GM12878 (cell line): ENCODE measurements at regions not wholly inside any gene's neighbourhood (a gene's known extent, or its start where the extent isn't known, plus 50 kb on each side); places are given as distances from the start of the nearest gene placed in this dataset.

ENCODE experiments used
- ATAC-seq: fragments of 200-7000 bp; cut with Tn5 transposase; 3 replicates; pipeline ENCODE4 v1.9.1; 2020; ENCODE audit warnings: mild to moderate bottlenecking, moderate library complexity
- BruUV-seq: library from RNA; stranded (reverse); fragments of 400-500 nt; replicated peaks from 2 replicates; lab custom pipeline; 2021; lab: Mats Ljungman, UMichigan
- CTCF ChIA-PET: fragments of 300-600 bp; sonication (Branson Sonifier 250); formaldehyde crosslinking; extraction: SDS; loops from one replicate; lab custom pipeline; 2021; ENCODE audit warnings: inconsistent platforms; lab: Yijun Ruan, JAX
- POLR2A ChIA-PET: fragments of 350-600 bp; formaldehyde crosslinking; extraction: SDS; loops from one replicate; lab custom pipeline; 2021; ENCODE audit warnings: inconsistent platforms; lab: Charles Lee
- RAD21 ChIA-PET: fragments of 300-600 bp; sonication (Branson Sonifier 250); formaldehyde crosslinking; loops from one replicate; lab custom pipeline; 2023; ENCODE audit warnings: antibody characterized with exemption; ENCODE audit not compliant: unreplicated experiment; lab: Charles Lee
- SMC1A ChIA-PET: fragments of 300-600 bp; sonication (Branson Sonifier 250); formaldehyde crosslinking; loops from one replicate; lab custom pipeline; 2023; ENCODE audit not compliant: unreplicated experiment, uncharacterized antibody; lab: Charles Lee
- DNase-seq: peaks from one replicate; pipeline ENCODE4 v3.0.0-alpha.2; 2011; ENCODE audit warnings: low read depth, low spot score
- FAIRE-seq: peaks from 3 replicates; lab custom pipeline; 2011; peaks lifted over from hg19 to GRCh38; lab: Jason Lieb, UNC
- H2AFZ ChIP-seq: 2 replicates; pipeline ENCODE4 v1.6.0; 2011; ENCODE audit warnings: low read depth, low read length, control low read depth; ENCODE audit not compliant: control insufficient read depth
- H3K27ac ChIP-seq: 2 replicates; pipeline ENCODE4 v1.5.1; 2011; ENCODE audit warnings: control low read depth; ENCODE audit not compliant: control insufficient read depth, insufficient read depth
- H3K27me3 ChIP-seq, 2 experiments: replicated peaks in 1 of 2; 2 replicates each; pipeline versions ENCODE4 v1.6.0 to v1.6.1; 2011; ENCODE audit warnings: low read length in 1 of 2; ENCODE audit not compliant: control insufficient read depth in 2 of 2, insufficient read depth in 2 of 2
- H3K36me3 ChIP-seq, 2 experiments: 2 replicates each; pipeline ENCODE4 v1.5.1; 2011; ENCODE audit warnings: low read length in 1 of 2; ENCODE audit not compliant: control insufficient read depth in 2 of 2, insufficient read depth in 2 of 2
- H3K4me1 ChIP-seq: 2 replicates; pipeline ENCODE4 v1.6.1; 2011; ENCODE audit warnings: mild to moderate bottlenecking, low read length, moderate library complexity, mixed read lengths; ENCODE audit not compliant: control insufficient read depth, insufficient read depth
- H3K4me2 ChIP-seq: 2 replicates; pipeline ENCODE4 v1.6.0; 2011; ENCODE audit warnings: control low read depth; ENCODE audit not compliant: control insufficient read depth, insufficient read depth
- H3K4me3 ChIP-seq: fragments of 200-600 bp; sonication (generic); 2 replicates; pipeline ENCODE4 v1.5.1; 2016
- H3K79me2 ChIP-seq: 2 replicates; pipeline ENCODE4 v1.6.0; 2011; ENCODE audit warnings: low read length; ENCODE audit not compliant: control insufficient read depth, insufficient read depth
- H3K9ac ChIP-seq: 2 replicates; pipeline ENCODE4 v1.8.0; 2011; ENCODE audit warnings: low read length, control low read depth, mixed read lengths; ENCODE audit not compliant: control insufficient read depth, insufficient read depth
- H3K9me3 ChIP-seq: replicated peaks from 3 replicates; pipeline ENCODE4 v1.5.1; 2011; ENCODE audit warnings: mild to moderate bottlenecking, low read length; ENCODE audit not compliant: control insufficient read depth, insufficient read depth
- H4K20me1 ChIP-seq: 2 replicates; pipeline ENCODE4 v1.6.0; 2011; ENCODE audit not compliant: control insufficient read depth, insufficient read depth
- ASH2L ChIP-seq: fragments of 300-600, 200-600 bp; sonication (generic); IDR thresholded peaks from 2 replicates; pipeline ENCODE4 v1.6.1; 2017; ENCODE audit warnings: low read depth, mild to moderate bottlenecking, borderline replicate concordance
- BACH1 ChIP-seq: fragments of 450-650 bp; IDR thresholded peaks from 2 replicates; pipeline ENCODE4 v1.6.1; 2017; ENCODE audit warnings: mild to moderate bottlenecking, borderline replicate concordance
- BCL11A ChIP-seq: IDR thresholded peaks from 2 replicates; pipeline ENCODE4 v1.6.1; 2011; ENCODE audit warnings: low read depth, low read length
- CHD1 ChIP-seq: IDR thresholded peaks from 2 replicates; pipeline ENCODE4 v1.6.1; 2012; ENCODE audit warnings: low read depth, low read length, improper control_type of control experiment
- CHD2 ChIP-seq: IDR thresholded peaks from 2 replicates; pipeline ENCODE4 v1.6.1; 2011; ENCODE audit warnings: low read depth, low read length, improper control_type of control experiment, borderline replicate concordance
- ESRRA ChIP-seq: IDR thresholded peaks from 2 replicates; pipeline ENCODE4 v1.6.1; 2012; ENCODE audit warnings: mild to moderate bottlenecking, low read length, improper control_type of control experiment
- GATAD2B ChIP-seq: fragments of 450-650 bp; conservative IDR thresholded peaks from 2 replicates; pipeline ENCODE4 v1.6.1; 2017; ENCODE audit warnings: low read depth, mild to moderate bottlenecking, moderate library complexity
- HDAC6 ChIP-seq: fragments of 200-600 bp; sonication (generic); IDR thresholded peaks from one replicate; pipeline ENCODE4 v1.8.0; 2017; ENCODE audit warnings: antibody characterized with exemption; ENCODE audit not compliant: unreplicated experiment
- HDGF ChIP-seq: fragments of 450-650 bp; IDR thresholded peaks from 2 replicates; pipeline ENCODE4 v1.6.1; 2016; ENCODE audit warnings: antibody characterized with exemption
- KDM1A ChIP-seq: fragments of 200-600 bp; sonication (generic); IDR thresholded peaks from 2 replicates; pipeline ENCODE4 v1.6.1; 2016; ENCODE audit warnings: borderline replicate concordance
- MYB ChIP-seq: fragments of 150-350 bp; IDR thresholded peaks from 2 replicates; pipeline ENCODE4 v1.6.1; 2014; ENCODE audit warnings: mild to moderate bottlenecking, low read depth, low read length, borderline replicate concordance
- MYC ChIP-seq: IDR thresholded peaks from 2 replicates; pipeline ENCODE4 v1.6.1; 2011; ENCODE audit warnings: mild to moderate bottlenecking, low read length, moderate library complexity, inconsistent platforms; ENCODE audit not compliant: insufficient read depth, insufficient replicate concordance, insufficient read length, severe bottlenecking
- SREBF1 ChIP-seq: IDR thresholded peaks from 2 replicates; pipeline ENCODE4 v1.6.1; 2012; ENCODE audit warnings: mild to moderate bottlenecking, low read length
- WGBS: methylation state at CpG from one replicate; pipeline ENCODE4 v1.1.6; 2016; ENCODE audit warnings: low lambda C conversion rate; ENCODE audit not compliant: insufficient replicate concordance, insufficient coverage; ENCODE audit errors: missing lambda C conversion rate; 5-methylcytosine and 5-hydroxymethylcytosine counted together
- in situ Hi-C: fragments of 300-500 bp; cut with MboI; formaldehyde crosslinking; loops from 9 replicates; pipeline ENCODE4 v1.14.3; 2018; ENCODE audit warnings: mixed read lengths
- intact Hi-C: fragments of 100-400 bp; cut with micrococcal nuclease; formaldehyde crosslinking; loops from one replicate; pipeline ENCODE4 v1.14.2; 2022; ENCODE audit not compliant: unreplicated experiment
- TF ChIP-seq, protein P1 (sequence below): fragments of 450-650 bp; IDR thresholded peaks from 2 replicates; pipeline ENCODE4 v1.6.1; 2018; ENCODE audit warnings: mild to moderate bottlenecking, low read depth, moderate library complexity; ENCODE audit not compliant: partially characterized antibody
- TF ChIP-seq, protein P2 (sequence below): fragments of 450-650 bp; IDR thresholded peaks from 2 replicates; pipeline ENCODE4 v1.6.1; 2016; ENCODE audit warnings: mild to moderate bottlenecking, moderate library complexity, borderline replicate concordance

DNA sequence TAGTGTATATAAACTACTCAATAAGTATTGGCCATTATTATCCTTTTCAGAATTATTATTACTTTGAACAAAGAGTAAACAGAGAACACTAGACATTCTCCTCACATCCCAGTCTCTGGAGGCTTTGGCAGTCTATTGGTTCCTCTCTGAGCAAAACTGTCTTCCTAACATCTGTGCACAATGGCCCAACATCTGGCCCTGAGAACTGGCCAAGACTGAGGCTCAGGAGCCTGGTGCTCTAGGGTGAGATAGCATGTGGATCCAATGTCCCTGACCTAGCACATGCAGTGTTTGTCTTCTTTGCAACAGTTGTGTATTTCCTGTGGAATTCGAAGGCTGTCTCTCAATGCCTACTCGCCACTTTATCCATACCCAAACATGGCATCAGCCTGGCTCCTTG, 313.2 kb upstream of the KAZN start:
- CTCF ChIA-PET, result no interaction called here
- no peak overlapping the region for H3K4me2 ChIP-seq
- WGBS, result 0% methylated on average over 2 of the region's 2 CpGs
- no TSS peak for BruUV-seq
- intact Hi-C loops, result no loop called here
- DNase-seq (no peak), FAIRE-seq (no peak)
- no peaks in the 10 kb centered on the region for H3K79me2 ChIP-seq
- no peaks in the 10 kb centered on the region for H3K27me3 ChIP-seq
- no peak overlapping the region for H3K9ac ChIP-seq
- no peak overlapping the region for H3K4me3 ChIP-seq
- in situ Hi-C loops, result no loop called here
- H3K4me1 ChIP-seq, result no peaks in the 10 kb centered on the region
- no peak overlapping the region for H3K27ac ChIP-seq
- POLR2A ChIA-PET, result no interaction called here
- no peaks in the 10 kb centered on the region for H4K20me1 ChIP-seq
- no peak for TF ChIP-seq MYC
- no peak for TF ChIP-seq CHD1
- no peak for TF ChIP-seq MYB
- no peak for TF ChIP-seq SREBF1
- TF ChIP-seq ESRRA, result no peak
- TF ChIP-seq KDM1A, result no peak
- TF ChIP-seq, protein P1, sequence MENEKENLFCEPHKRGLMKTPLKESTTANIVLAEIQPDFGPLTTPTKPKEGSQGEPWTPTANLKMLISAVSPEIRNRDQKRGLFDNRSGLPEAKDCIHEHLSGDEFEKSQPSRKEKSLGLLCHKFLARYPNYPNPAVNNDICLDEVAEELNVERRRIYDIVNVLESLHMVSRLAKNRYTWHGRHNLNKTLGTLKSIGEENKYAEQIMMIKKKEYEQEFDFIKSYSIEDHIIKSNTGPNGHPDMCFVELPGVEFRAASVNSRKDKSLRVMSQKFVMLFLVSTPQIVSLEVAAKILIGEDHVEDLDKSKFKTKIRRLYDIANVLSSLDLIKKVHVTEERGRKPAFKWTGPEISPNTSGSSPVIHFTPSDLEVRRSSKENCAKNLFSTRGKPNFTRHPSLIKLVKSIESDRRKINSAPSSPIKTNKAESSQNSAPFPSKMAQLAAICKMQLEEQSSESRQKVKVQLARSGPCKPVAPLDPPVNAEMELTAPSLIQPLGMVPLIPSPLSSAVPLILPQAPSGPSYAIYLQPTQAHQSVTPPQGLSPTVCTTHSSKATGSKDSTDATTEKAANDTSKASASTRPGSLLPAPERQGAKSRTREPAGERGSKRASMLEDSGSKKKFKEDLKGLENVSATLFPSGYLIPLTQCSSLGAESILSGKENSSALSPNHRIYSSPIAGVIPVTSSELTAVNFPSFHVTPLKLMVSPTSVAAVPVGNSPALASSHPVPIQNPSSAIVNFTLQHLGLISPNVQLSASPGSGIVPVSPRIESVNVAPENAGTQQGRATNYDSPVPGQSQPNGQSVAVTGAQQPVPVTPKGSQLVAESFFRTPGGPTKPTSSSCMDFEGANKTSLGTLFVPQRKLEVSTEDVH, result no peak
- no peak for TF ChIP-seq BCL11A
- TF ChIP-seq, protein P2, sequence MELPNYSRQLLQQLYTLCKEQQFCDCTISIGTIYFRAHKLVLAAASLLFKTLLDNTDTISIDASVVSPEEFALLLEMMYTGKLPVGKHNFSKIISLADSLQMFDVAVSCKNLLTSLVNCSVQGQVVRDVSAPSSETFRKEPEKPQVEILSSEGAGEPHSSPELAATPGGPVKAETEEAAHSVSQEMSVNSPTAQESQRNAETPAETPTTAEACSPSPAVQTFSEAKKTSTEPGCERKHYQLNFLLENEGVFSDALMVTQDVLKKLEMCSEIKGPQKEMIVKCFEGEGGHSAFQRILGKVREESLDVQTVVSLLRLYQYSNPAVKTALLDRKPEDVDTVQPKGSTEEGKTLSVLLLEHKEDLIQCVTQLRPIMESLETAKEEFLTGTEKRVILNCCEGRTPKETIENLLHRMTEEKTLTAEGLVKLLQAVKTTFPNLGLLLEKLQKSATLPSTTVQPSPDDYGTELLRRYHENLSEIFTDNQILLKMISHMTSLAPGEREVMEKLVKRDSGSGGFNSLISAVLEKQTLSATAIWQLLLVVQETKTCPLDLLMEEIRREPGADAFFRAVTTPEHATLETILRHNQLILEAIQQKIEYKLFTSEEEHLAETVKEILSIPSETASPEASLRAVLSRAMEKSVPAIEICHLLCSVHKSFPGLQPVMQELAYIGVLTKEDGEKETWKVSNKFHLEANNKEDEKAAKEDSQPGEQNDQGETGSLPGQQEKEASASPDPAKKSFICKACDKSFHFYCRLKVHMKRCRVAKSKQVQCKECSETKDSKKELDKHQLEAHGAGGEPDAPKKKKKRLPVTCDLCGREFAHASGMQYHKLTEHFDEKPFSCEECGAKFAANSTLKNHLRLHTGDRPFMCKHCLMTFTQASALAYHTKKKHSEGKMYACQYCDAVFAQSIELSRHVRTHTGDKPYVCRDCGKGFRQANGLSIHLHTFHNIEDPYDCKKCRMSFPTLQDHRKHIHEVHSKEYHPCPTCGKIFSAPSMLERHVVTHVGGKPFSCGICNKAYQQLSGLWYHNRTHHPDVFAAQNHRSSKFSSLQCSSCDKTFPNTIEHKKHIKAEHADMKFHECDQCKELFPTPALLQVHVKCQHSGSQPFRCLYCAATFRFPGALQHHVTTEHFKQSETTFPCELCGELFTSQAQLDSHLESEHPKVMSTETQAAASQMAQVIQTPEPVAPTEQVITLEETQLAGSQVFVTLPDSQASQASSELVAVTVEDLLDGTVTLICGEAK, result no peak
- no peak for TF ChIP-seq BACH1
- no peak for TF ChIP-seq HDAC6
- no peak for TF ChIP-seq CHD2
- TF ChIP-seq ASH2L, result no peak
- TF ChIP-seq HDGF, result no peak
- TF ChIP-seq GATAD2B, result no peak
- TF ChIP-seq, all 136 proteins: peak for 0
- H2AFZ ChIP-seq, result no peak overlapping the region
- ChIA-PET RAD21 (no interaction called here), SMC1A (no interaction called here)
- ATAC-seq, result no peak
- H3K36me3 ChIP-seq, result no peaks in the 10 kb centered on the region
- H3K9me3 ChIP-seq, result no peaks in the 10 kb centered on the region
